DND-41 (cell line): ENCODE measurements at regions not wholly inside any gene's neighbourhood (a gene's known extent, or its start where the extent isn't known, plus 50 kb on each side); places are given as distances from the start of the nearest gene placed in this dataset.

Source experiments
- CTCF ChIP-seq: IDR thresholded peaks from 2 replicates; pipeline ENCODE4 v1.5.1; 2012; ENCODE audit warnings: borderline replicate concordance, low read length, moderate library complexity, mild to moderate bottlenecking; ENCODE audit not compliant: poor library complexity, severe bottlenecking; ENCODE audit errors: extremely low read depth
- EZH2 ChIP-seq: IDR thresholded peaks from 3 replicates; pipeline ENCODE4 v1.6.1; 2012; ENCODE audit warnings: borderline replicate concordance, low read depth, mild to moderate bottlenecking, moderate library complexity, low read length, inconsistent platforms; ENCODE audit not compliant: severe bottlenecking

- TF ChIP-seq CTCF: no peak
- no peak for TF ChIP-seq EZH2
These were observed 116.6 kb upstream of the LGSN start for GRCh38 chr6:63436356-63436755.
